A549 (cell line): ENCODE measurements at regions not wholly inside any gene's neighbourhood (a gene's known extent, or its start where the extent isn't known, plus 50 kb on each side); places are given as distances from the start of the nearest gene placed in this dataset.

Source experiments
- ATAC-seq, 2 experiments: fragments of 200-7000 bp in 1 of 2; fragments of >200 bp in 1 of 2; cut with Nextera tagmentation in 1 of 2; cut with Tn5 transposase in 1 of 2; 3 replicates each; pipeline versions ENCODE4 v1.8.0 to v1.9.1; 2018 to 2020; ENCODE audit warnings: mild to moderate bottlenecking in 1 of 2, moderate library complexity in 1 of 2
- CTCF ChIA-PET: fragments of 300-600 bp; sonication (Branson Sonifier 250); formaldehyde crosslinking; extraction: SDS; loops from one replicate; lab custom pipeline; 2021; ENCODE audit warnings: antibody characterized with exemption, inconsistent platforms; lab: Yijun Ruan, JAX
- POLR2A ChIA-PET: fragments of 350-600 bp; formaldehyde crosslinking; extraction: SDS; loops from one replicate; lab custom pipeline; 2021; ENCODE audit warnings: antibody characterized with exemption, inconsistent platforms; lab: Yijun Ruan, JAX
- DNase-seq, 2 experiments: peaks; one replicate each; pipeline versions ENCODE4 v3.0.0 to v3.0.0-alpha.2; 2011 to 2016; ENCODE audit warnings: low read depth in 1 of 2, low spot score in 1 of 2
- FAIRE-seq: peaks from 2 replicates; lab custom pipeline; 2011; peaks lifted over from hg19 to GRCh38; lab: Jason Lieb, UNC
- H3K27ac ChIP-seq, 2 experiments: fragments of >200 bp; sonication (Bioruptor Twin); formaldehyde crosslinking; 3 replicates each; pipeline ENCODE4 v1.5.1; 2016 to 2017
- H3K4me1 ChIP-seq: fragments of >200 bp; sonication (Bioruptor Twin); formaldehyde crosslinking; 3 replicates; pipeline ENCODE4 v1.6.1; 2016
- H3K4me2 ChIP-seq: fragments of >200 bp; sonication (Bioruptor Twin); formaldehyde crosslinking; 3 replicates; pipeline ENCODE4 v1.6.1; 2016
- H3K4me3 ChIP-seq: fragments of >200 bp; sonication (Bioruptor Twin); formaldehyde crosslinking; 3 replicates; pipeline ENCODE4 v1.5.1; 2016
- H3K9me3 ChIP-seq: fragments of >200 bp; sonication (Bioruptor Twin); formaldehyde crosslinking; 3 replicates; pipeline ENCODE4 v1.6.1; 2016
- CBX8 ChIP-seq: fragments of 200-600 bp; sonication (generic); IDR thresholded peaks from 2 replicates; pipeline ENCODE4 v1.6.1; 2016
- CHD4 ChIP-seq: fragments of 200-600 bp; sonication (generic); IDR thresholded peaks from 2 replicates; pipeline ENCODE4 v1.6.1; 2016; ENCODE audit warnings: antibody characterized with exemption, mild to moderate bottlenecking, borderline replicate concordance
- ESRRA ChIP-seq: fragments of 150-350 bp; IDR thresholded peaks from 2 replicates; pipeline ENCODE4 v1.6.1; 2014; ENCODE audit warnings: mild to moderate bottlenecking, low read length, borderline replicate concordance
- FOSL2 ChIP-seq, 2 experiments: fragments of 450-650 bp in 1 of 2; fragments of >200 bp in 1 of 2; sonication (Bioruptor Twin) in 1 of 2; formaldehyde crosslinking; IDR thresholded peaks; 2 replicates each; pipeline versions ENCODE4 v1.5.0 to v1.6.1; 2016 to 2020; ENCODE audit warnings: mild to moderate bottlenecking in 1 of 2, moderate library complexity in 1 of 2
- HOXB13 ChIP-seq: fragments of 250-450 bp; sonication (Bioruptor Pico); IDR thresholded peaks from 2 replicates; pipeline ENCODE4 v1.5.0; 2020; ENCODE audit warnings: low read depth, mild to moderate bottlenecking, moderate library complexity
- HOXB5 ChIP-seq: fragments of 250-450 bp; sonication (Bioruptor Pico); IDR thresholded peaks from 2 replicates; pipeline ENCODE4 v1.5.0; 2020; ENCODE audit warnings: mild to moderate bottlenecking, moderate library complexity
- JUN ChIP-seq, 2 experiments: fragments of >200 bp; sonication (Bioruptor Twin); formaldehyde crosslinking; IDR thresholded peaks; 2 replicates in 1 of 2; 3 replicates in 1 of 2; pipeline ENCODE4 v1.6.1; 2016 to 2017
- MAX ChIP-seq: IDR thresholded peaks from 2 replicates; pipeline ENCODE4 v1.6.1; 2012
- POLR2A ChIP-seq: IDR thresholded peaks from 2 replicates; pipeline ENCODE4 v1.6.1; 2012; ENCODE audit warnings: mild to moderate bottlenecking, low read length
- RAD21 ChIP-seq, 2 experiments: fragments of >200 bp in 1 of 2; sonication (Bioruptor Twin) in 1 of 2; formaldehyde crosslinking in 1 of 2; IDR thresholded peaks in 1 of 2; conservative IDR thresholded peaks in 1 of 2; 2 replicates in 1 of 2; 3 replicates in 1 of 2; pipeline ENCODE4 v1.6.1; 2012 to 2018; ENCODE audit warnings: inconsistent platforms in 1 of 2
- RARB ChIP-seq: fragments of 250-450 bp; sonication (Bioruptor Pico); IDR thresholded peaks from 2 replicates; pipeline ENCODE4 v1.8.0; 2021; ENCODE audit warnings: mild to moderate bottlenecking, moderate library complexity
- REST ChIP-seq: fragments of 200-600 bp; sonication (generic); IDR thresholded peaks from 2 replicates; pipeline ENCODE4 v1.6.1; 2016; ENCODE audit warnings: antibody characterized with exemption, mild to moderate bottlenecking, moderate library complexity
- RNF2 ChIP-seq: fragments of 200-600 bp; sonication (generic); IDR thresholded peaks from 2 replicates; pipeline ENCODE4 v1.6.1; 2016; ENCODE audit warnings: low read depth, mild to moderate bottlenecking, antibody characterized with exemption, moderate library complexity, borderline replicate concordance
- SMC3 ChIP-seq: fragments of >200 bp; sonication (Bioruptor Twin); formaldehyde crosslinking; IDR thresholded peaks from 3 replicates; pipeline ENCODE4 v1.6.1; 2018; ENCODE audit warnings: inconsistent platforms
- SREBF2 ChIP-seq: fragments of 450-650 bp; IDR thresholded peaks from 2 replicates; pipeline ENCODE4 v1.6.1; 2014; ENCODE audit warnings: mild to moderate bottlenecking, moderate library complexity
- ZSCAN20 ChIP-seq: fragments of 250-450 bp; sonication (Bioruptor Pico); IDR thresholded peaks from 2 replicates; pipeline ENCODE4 v1.8.0; 2022; ENCODE audit warnings: mild to moderate bottlenecking, moderate library complexity
- WGBS: methylation state at CpG from one replicate; pipeline ENCODE4 v1.1.6; 2017; ENCODE audit errors: missing lambda C conversion rate; 5-methylcytosine and 5-hydroxymethylcytosine counted together
- TF ChIP-seq, protein P1 (sequence below): fragments of >200 bp; sonication (Bioruptor Twin); formaldehyde crosslinking; IDR thresholded peaks from 3 replicates; pipeline ENCODE4 v1.5.1; 2016
- TF ChIP-seq, protein P2 (sequence below): fragments of 150-350 bp; IDR thresholded peaks from 2 replicates; pipeline ENCODE4 v1.6.1; 2014; ENCODE audit warnings: low read depth, mild to moderate bottlenecking, low read length
- TF ChIP-seq, protein P3 (sequence below): fragments of >200 bp; sonication (Bioruptor Twin); formaldehyde crosslinking; IDR thresholded peaks from 2 replicates; pipeline ENCODE4 v1.6.1; 2016
- TF ChIP-seq, protein P4 (sequence below): fragments of >200 bp; sonication (Bioruptor Twin); formaldehyde crosslinking; IDR thresholded peaks from 3 replicates; pipeline ENCODE4 v1.6.1; 2016

DNA sequence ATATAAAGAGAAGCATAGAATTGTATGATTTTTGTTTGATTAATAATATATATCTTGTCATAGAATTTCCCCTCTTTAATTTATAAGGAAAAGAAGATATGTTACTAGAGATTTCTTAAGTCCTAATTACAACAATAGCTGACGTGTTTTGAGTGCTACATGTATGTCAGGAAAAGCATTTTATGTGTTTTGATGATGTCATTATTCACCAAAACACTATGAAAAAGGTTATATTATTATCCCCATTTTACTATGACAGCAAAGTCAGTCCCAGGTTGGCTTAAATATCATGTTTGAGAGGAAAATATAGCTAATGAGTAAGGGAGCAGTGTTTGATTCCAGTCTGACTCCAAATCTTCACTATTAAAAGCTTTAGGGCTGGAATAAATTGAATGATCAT, 428.4 kb upstream of the GOLIM4 start:
- ATAC-seq (no peak), DNase-seq (no peak), FAIRE-seq (no peak)
- 0% methylated on average over 1 of the region's 1 CpG for WGBS
- no peak overlapping the region for H3K4me2 ChIP-seq
- ChIA-PET POLR2A (no interaction called here), CTCF (no interaction called here)
- H3K4me3 ChIP-seq: no peak overlapping the region
- H3K9me3 ChIP-seq: no peaks in the 10 kb centered on the region
- TF ChIP-seq ESRRA (no peak), ZSCAN20 (CRISPR knock-in tag) (no peak), RNF2 (no peak), HOXB13 (no peak), CHD4 (no peak), FOSL2 (IDR thresholded peaks at IDR 0.05) (no peak), FOSL2 (CRISPR knock-in tag; IDR thresholded peaks at IDR 0.05) (no peak)
- TF ChIP-seq, protein P1, sequence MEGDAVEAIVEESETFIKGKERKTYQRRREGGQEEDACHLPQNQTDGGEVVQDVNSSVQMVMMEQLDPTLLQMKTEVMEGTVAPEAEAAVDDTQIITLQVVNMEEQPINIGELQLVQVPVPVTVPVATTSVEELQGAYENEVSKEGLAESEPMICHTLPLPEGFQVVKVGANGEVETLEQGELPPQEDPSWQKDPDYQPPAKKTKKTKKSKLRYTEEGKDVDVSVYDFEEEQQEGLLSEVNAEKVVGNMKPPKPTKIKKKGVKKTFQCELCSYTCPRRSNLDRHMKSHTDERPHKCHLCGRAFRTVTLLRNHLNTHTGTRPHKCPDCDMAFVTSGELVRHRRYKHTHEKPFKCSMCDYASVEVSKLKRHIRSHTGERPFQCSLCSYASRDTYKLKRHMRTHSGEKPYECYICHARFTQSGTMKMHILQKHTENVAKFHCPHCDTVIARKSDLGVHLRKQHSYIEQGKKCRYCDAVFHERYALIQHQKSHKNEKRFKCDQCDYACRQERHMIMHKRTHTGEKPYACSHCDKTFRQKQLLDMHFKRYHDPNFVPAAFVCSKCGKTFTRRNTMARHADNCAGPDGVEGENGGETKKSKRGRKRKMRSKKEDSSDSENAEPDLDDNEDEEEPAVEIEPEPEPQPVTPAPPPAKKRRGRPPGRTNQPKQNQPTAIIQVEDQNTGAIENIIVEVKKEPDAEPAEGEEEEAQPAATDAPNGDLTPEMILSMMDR: no peak
- TF ChIP-seq, protein P2, sequence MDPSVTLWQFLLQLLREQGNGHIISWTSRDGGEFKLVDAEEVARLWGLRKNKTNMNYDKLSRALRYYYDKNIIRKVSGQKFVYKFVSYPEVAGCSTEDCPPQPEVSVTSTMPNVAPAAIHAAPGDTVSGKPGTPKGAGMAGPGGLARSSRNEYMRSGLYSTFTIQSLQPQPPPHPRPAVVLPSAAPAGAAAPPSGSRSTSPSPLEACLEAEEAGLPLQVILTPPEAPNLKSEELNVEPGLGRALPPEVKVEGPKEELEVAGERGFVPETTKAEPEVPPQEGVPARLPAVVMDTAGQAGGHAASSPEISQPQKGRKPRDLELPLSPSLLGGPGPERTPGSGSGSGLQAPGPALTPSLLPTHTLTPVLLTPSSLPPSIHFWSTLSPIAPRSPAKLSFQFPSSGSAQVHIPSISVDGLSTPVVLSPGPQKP: no peak
- H3K27ac ChIP-seq: no peak overlapping the region
- no peaks in the 10 kb centered on the region for H3K4me1 ChIP-seq

GRCh38 chr3:168517249-168518071, 421.7 kb upstream of the GOLIM4 start:
- DNase-seq: no peak
- TF ChIP-seq HOXB13 (no peak), POLR2A (no peak), SMC3 (no peak), CBX8 (no peak), MAX (no peak), HOXB5 (CRISPR knock-in tag) (no peak), SREBF2 (no peak), RARB (CRISPR knock-in tag) (no peak), FOSL2 (IDR thresholded peaks at IDR 0.05) (no peak), FOSL2 (CRISPR knock-in tag; IDR thresholded peaks at IDR 0.05) (no peak), JUN (IDR thresholded peaks at IDR 0.05) (no peak), RAD21 (conservative IDR thresholded peaks at IDR 0.05 in 1 of 2, IDR thresholded peaks at IDR 0.05 in 1 of 2) (no peak), REST (no peak)
- TF ChIP-seq, protein P3, sequence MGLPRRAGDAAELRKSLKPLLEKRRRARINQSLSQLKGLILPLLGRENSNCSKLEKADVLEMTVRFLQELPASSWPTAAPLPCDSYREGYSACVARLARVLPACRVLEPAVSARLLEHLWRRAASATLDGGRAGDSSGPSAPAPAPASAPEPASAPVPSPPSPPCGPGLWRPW: no peak
- TF ChIP-seq, protein P4, sequence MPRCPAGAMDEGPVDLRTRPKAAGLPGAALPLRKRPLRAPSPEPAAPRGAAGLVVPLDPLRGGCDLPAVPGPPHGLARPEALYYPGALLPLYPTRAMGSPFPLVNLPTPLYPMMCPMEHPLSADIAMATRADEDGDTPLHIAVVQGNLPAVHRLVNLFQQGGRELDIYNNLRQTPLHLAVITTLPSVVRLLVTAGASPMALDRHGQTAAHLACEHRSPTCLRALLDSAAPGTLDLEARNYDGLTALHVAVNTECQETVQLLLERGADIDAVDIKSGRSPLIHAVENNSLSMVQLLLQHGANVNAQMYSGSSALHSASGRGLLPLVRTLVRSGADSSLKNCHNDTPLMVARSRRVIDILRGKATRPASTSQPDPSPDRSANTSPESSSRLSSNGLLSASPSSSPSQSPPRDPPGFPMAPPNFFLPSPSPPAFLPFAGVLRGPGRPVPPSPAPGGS: no peak
- TF ChIP-seq, all 56 proteins: peak for 0
- no peaks in the 10 kb centered on the region for H3K4me1 ChIP-seq
- H3K27ac ChIP-seq: no peak overlapping the region
- 15% methylated on average over 14 of the region's 14 CpGs for WGBS
- ATAC-seq: no peak
- H3K4me2 ChIP-seq: no peak overlapping the region
- no peaks in the 10 kb centered on the region for H3K9me3 ChIP-seq
- ChIA-PET CTCF (no interaction called here), POLR2A (no interaction called here)
- FAIRE-seq: no peak
- H3K4me3 ChIP-seq: no peak overlapping the region
